Keratinocyte (primary cell): ENCODE measurements at regions not wholly inside any gene's neighbourhood (a gene's known extent, or its start where the extent isn't known, plus 50 kb on each side); places are given as distances from the start of the nearest gene placed in this dataset.

Experiments used
- DNase-seq: peaks from one replicate; pipeline ENCODE4 v3.0.0-alpha.2; 2011; ENCODE audit warnings: low read depth, missing footprints, low spot score
- FAIRE-seq: peaks from 2 replicates; lab custom pipeline; 2011; peaks lifted over from hg19 to GRCh38; lab: Jason Lieb, UNC
- H2AFZ ChIP-seq: 2 replicates; pipeline ENCODE4 v1.6.0; 2012; ENCODE audit warnings: low read length, control low read depth, inconsistent platforms; ENCODE audit not compliant: control insufficient read depth
- H3K27ac ChIP-seq: 2 replicates; pipeline ENCODE4 v1.5.1; 2011; ENCODE audit warnings: low read length; ENCODE audit not compliant: control insufficient read depth, insufficient read depth
- H3K27me3 ChIP-seq: 3 replicates; pipeline ENCODE4 v1.6.0; 2011; ENCODE audit warnings: low read length; ENCODE audit not compliant: control insufficient read depth, insufficient read depth; ENCODE audit errors: extremely low read depth
- H3K36me3 ChIP-seq, 2 experiments: 2 replicates in 1 of 2; 3 replicates in 1 of 2; pipeline ENCODE4 v1.5.1; 2011; ENCODE audit warnings: low read length in 2 of 2, mild to moderate bottlenecking in 1 of 2; ENCODE audit not compliant: control insufficient read depth in 2 of 2, insufficient read depth in 2 of 2; ENCODE audit errors: extremely low read depth in 1 of 2
- H3K4me1 ChIP-seq: 3 replicates; pipeline ENCODE4 v1.5.1; 2011; ENCODE audit warnings: low read length; ENCODE audit not compliant: control insufficient read depth, insufficient read depth; ENCODE audit errors: extremely low read depth
- H3K4me2 ChIP-seq: 3 replicates; pipeline ENCODE4 v1.6.0; 2011; ENCODE audit warnings: low read depth, low read length; ENCODE audit not compliant: control insufficient read depth, insufficient read depth; ENCODE audit errors: extremely low read depth
- H3K4me3 ChIP-seq, 3 experiments: fragments of 200-600 bp in 1 of 3; sonication (generic) in 1 of 3; 2 replicates in 2 of 3; 3 replicates in 1 of 3; pipeline ENCODE4 v1.5.1; 2011 to 2016; ENCODE audit warnings: low read length in 3 of 3, mild to moderate bottlenecking in 3 of 3, control low read depth in 2 of 3, inconsistent platforms in 1 of 3, low read depth in 1 of 3, mixed read lengths in 1 of 3, mixed run types in 1 of 3, moderate library complexity in 1 of 3; ENCODE audit not compliant: control insufficient read depth in 2 of 3, insufficient read depth in 2 of 3; ENCODE audit errors: extremely low read depth in 1 of 3
- H3K79me2 ChIP-seq: 2 replicates; pipeline ENCODE4 v1.6.0; 2012; ENCODE audit warnings: low read length; ENCODE audit not compliant: control insufficient read depth, insufficient read depth
- H3K9ac ChIP-seq: 3 replicates; pipeline ENCODE4 v1.6.0; 2011; ENCODE audit warnings: low read length; ENCODE audit not compliant: control insufficient read depth, insufficient read depth; ENCODE audit errors: extremely low read depth
- H3K9me1 ChIP-seq: 3 replicates; pipeline ENCODE4 v1.6.0; 2011; ENCODE audit warnings: low read length; ENCODE audit not compliant: control insufficient read depth, insufficient read depth; ENCODE audit errors: extremely low read depth
- H3K9me3 ChIP-seq: 2 replicates; pipeline ENCODE4 v1.5.1; 2012; ENCODE audit warnings: low read depth, low read length; ENCODE audit not compliant: control insufficient read depth
- H4K20me1 ChIP-seq: 3 replicates; pipeline ENCODE4 v1.6.0; 2011; ENCODE audit warnings: low read length; ENCODE audit not compliant: control insufficient read depth, insufficient read depth; ENCODE audit errors: extremely low read depth
- EZH2 ChIP-seq: IDR thresholded peaks from one replicate; pipeline ENCODE4 v1.6.1; 2012; ENCODE audit warnings: inconsistent platforms, mild to moderate bottlenecking, low read length, moderate library complexity
- dilution Hi-C: fragments of 300-500 bp; cut with MboI; formaldehyde crosslinking; loops from one replicate; pipeline ENCODE4 v1.7.0; 2020; ENCODE audit warnings: low sequenced_read_pairs; ENCODE audit not compliant: extremely low pct_ligation_motif_present
- TF ChIP-seq, protein P1 (sequence below), 3 experiments: IDR thresholded peaks in 1 of 3; conservative IDR thresholded peaks in 1 of 3; optimal IDR thresholded peaks in 1 of 3; 2 replicates in 2 of 3; 3 replicates in 1 of 3; pipeline versions ENCODE3 to v1.5.1; 2011; ENCODE audit warnings: low read length in 3 of 3, mild to moderate bottlenecking in 3 of 3, moderate library complexity in 2 of 3, control low read depth in 1 of 3, inconsistent platforms in 1 of 3; ENCODE audit not compliant: insufficient read depth in 2 of 3; ENCODE audit errors: extremely low read depth in 1 of 3

DNA sequence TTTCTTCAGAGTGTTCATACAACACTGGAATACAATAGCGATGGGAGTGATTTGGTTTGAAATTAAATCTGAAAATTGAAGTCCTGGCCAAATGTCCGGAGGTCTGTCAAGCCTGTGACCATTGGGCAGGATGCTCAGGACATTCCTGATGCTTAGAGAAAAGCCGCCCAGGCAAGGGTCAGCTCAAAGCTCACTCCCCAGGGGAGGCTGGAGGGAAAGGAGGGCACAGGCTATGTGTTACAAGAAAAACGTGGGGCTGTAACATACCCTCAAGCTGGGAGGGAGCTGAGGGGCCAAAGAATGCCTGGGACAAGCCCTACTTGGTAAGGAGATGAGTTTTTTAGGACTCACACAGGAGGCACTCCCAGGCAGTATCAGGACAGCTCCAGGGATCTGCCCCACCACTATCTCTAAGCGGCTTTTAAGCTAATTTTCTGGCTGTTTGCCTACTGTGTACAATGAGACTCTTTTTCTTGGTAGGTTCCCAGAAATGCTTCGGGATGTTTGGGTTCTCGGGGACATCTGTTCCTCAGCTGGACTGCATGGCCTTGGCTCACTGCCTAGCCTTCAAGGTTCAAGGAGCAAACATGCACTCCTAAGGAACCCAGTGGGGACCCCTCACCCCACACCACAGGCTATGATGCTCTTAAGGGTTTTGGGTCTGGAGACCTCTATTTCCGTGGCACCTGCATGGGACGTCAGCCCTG lies 500.1 kb downstream of the BRD1 start:
- peaks cover 25% of the 10 kb centered on the region for H3K9me3 ChIP-seq
- dilution Hi-C loops = no loop called here

DNA sequence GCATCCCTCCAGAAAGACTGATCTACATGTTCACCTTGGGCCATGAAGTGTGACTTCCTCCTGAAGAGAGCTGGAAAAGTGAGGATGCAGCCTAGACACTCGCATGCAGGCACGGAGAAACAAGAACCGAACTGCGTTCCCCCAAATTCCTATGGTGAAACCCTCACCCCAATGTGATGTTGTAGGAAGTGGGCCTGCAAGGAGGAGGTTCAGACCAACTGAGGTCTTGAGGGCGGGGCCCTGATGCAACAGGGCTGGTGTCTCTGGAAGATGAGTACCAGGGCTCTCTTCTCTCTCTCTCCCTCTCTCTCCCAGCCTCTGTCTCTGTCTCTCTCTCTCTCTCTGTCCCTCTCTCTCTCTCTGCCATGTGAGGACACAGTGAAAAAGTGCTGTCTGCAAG lies 501.1 kb downstream of the BRD1 start:
- H4K20me1 ChIP-seq = no peaks in the 10 kb centered on the region
- DNase-seq (no peak), FAIRE-seq (no peak)
- H3K4me2 ChIP-seq = no peak overlapping the region
- dilution Hi-C loops = no loop called here
- no peaks in the 10 kb centered on the region for H3K27me3 ChIP-seq
- H3K27ac ChIP-seq = no peak overlapping the region
- H3K9ac ChIP-seq = no peak overlapping the region
- H2AFZ ChIP-seq = no peak overlapping the region
- H3K79me2 ChIP-seq = no peaks in the 10 kb centered on the region
- peaks cover 19% of the 10 kb centered on the region for H3K9me3 ChIP-seq
- TF ChIP-seq, protein P1, sequence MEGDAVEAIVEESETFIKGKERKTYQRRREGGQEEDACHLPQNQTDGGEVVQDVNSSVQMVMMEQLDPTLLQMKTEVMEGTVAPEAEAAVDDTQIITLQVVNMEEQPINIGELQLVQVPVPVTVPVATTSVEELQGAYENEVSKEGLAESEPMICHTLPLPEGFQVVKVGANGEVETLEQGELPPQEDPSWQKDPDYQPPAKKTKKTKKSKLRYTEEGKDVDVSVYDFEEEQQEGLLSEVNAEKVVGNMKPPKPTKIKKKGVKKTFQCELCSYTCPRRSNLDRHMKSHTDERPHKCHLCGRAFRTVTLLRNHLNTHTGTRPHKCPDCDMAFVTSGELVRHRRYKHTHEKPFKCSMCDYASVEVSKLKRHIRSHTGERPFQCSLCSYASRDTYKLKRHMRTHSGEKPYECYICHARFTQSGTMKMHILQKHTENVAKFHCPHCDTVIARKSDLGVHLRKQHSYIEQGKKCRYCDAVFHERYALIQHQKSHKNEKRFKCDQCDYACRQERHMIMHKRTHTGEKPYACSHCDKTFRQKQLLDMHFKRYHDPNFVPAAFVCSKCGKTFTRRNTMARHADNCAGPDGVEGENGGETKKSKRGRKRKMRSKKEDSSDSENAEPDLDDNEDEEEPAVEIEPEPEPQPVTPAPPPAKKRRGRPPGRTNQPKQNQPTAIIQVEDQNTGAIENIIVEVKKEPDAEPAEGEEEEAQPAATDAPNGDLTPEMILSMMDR (optimal IDR thresholded peaks at IDR 0.05 in 1 of 3, IDR thresholded peaks at IDR 0.05 in 1 of 3, conservative IDR thresholded peaks at IDR 0.05 in 1 of 3; ENCODE audit: extremely low read depth in 1 of 3, insufficient read depth in 2 of 3, low read length in 3 of 3) = no peak
- no peak for TF ChIP-seq EZH2
- no peaks in the 10 kb centered on the region for H3K36me3 ChIP-seq
- H3K4me1 ChIP-seq = no peaks in the 10 kb centered on the region
- no peaks in the 10 kb centered on the region for H3K9me1 ChIP-seq
- H3K4me3 ChIP-seq = no peak overlapping the region

More for the DNA sequence above, 500.1 kb downstream of the BRD1 start:
- Histone ChIP-seq H3K36me3 (no peaks in the 10 kb centered on the region), H3K9ac (no peak overlapping the region), H3K27me3 (no peaks in the 10 kb centered on the region), H3K4me1 (no peaks in the 10 kb centered on the region), H3K4me3 (no peak overlapping the region), H3K79me2 (no peaks in the 10 kb centered on the region), H3K27ac (no peak overlapping the region), H2AFZ (no peak overlapping the region), H3K9me1 (no peaks in the 10 kb centered on the region), H4K20me1 (no peaks in the 10 kb centered on the region), H3K4me2 (no peak overlapping the region)
- TF ChIP-seq, protein P1 (optimal IDR thresholded peaks at IDR 0.05 in 1 of 3, IDR thresholded peaks at IDR 0.05 in 1 of 3, conservative IDR thresholded peaks at IDR 0.05 in 1 of 3; ENCODE audit: extremely low read depth in 1 of 3, insufficient read depth in 2 of 3, low read length in 3 of 3) = no peak
- no peak for TF ChIP-seq EZH2
- FAIRE-seq (no peak), DNase-seq (no peak)
